Activated T-helper 2 cell treated with anti-CD3 and anti-CD28 coated beads, Interferon-gamma antibody, Interleukin-2, Interleukin-4, amounts not matched to agents 10 μg/mL and 5 μg/mL and 100 μg/mL, durations not matched to agents 14 hours and 24 hours and 36 hours (primary cell): ENCODE measurements at regions not wholly inside any gene's neighbourhood (a gene's known extent, or its start where the extent isn't known, plus 50 kb on each side); places are given as distances from the start of the nearest gene placed in this dataset.
A peak's percentile ranks its signal among the peaks of the same experiment; 100 is the strongest.
"Not testable (repeated sequence)": the region's sequence is repeated elsewhere in the genome, so short reads cannot be mapped to it uniquely, and the experiment has no call there.

ENCODE experiments used
- DNase-seq: peaks from one replicate; pipeline ENCODE4 v3.0.0; 2021; ENCODE audit warnings: low spot score
- H3K27ac Mint-ChIP-seq: one replicate; pipeline ENCODE4 v1.8.0; 2021; ENCODE audit warnings: mixed read lengths
- H3K27me3 Mint-ChIP-seq: one replicate; pipeline ENCODE4 v1.8.0; 2021; ENCODE audit warnings: low read depth, mixed read lengths
- H3K36me3 Mint-ChIP-seq: one replicate; pipeline ENCODE4 v1.8.0; 2021; ENCODE audit warnings: low read depth, mixed read lengths
- H3K4me1 Mint-ChIP-seq: one replicate; pipeline ENCODE4 v1.8.0; 2021; ENCODE audit warnings: low read depth, mixed read lengths
- H3K4me3 Mint-ChIP-seq: one replicate; pipeline ENCODE4 v1.8.0; 2021; ENCODE audit warnings: low read depth, mild to moderate bottlenecking, moderate library complexity, mixed read lengths
- H3K9me3 Mint-ChIP-seq: one replicate; pipeline ENCODE4 v1.8.0; 2021; ENCODE audit warnings: mixed read lengths
- intact Hi-C: fragments of 100-400 bp; cut with micrococcal nuclease; formaldehyde crosslinking; loops from one replicate; pipeline ENCODE4 v1.15.1; 2023

DNA sequence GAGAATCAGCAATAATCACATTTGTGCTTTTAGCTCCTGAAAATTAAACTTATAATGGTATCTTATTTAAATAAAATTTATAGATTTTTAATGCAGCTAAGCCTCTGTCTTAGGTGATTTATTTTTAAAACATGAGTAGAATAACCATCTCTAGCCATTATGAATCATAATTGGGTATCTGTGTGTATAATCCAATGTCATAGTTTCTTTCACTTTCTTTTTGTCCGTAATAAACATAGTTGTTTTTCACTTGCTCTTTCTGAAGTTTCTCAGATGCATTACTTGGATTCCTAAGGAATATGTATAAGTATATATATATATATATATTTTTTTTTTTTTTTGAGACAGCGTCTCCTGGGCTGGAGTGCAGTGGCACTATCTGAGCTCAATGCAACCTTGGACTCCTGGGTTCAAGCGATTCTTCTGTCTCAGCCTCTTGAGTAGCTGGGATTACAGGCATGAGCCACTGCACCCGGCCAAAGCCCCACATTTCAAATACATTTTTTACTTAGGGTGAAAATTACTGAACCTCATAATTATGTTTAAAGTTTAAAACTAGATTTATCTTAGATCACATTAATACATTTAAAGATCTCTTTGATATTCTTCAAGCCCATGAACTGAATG, 377.1 kb downstream of the PRDM9 start:
- Mint-ChIP-seq H3K27ac (no peak overlapping the region), H3K27me3 (no peaks in the 10 kb centered on the region), H3K9me3 (peaks cover 25% of the 10 kb centered on the region), H3K4me1 (no peaks in the 10 kb centered on the region), H3K36me3 (no peaks in the 10 kb centered on the region), H3K4me3 (no peak overlapping the region)
- DNase-seq = no peak
- intact Hi-C loops = no loop called here

DNA sequence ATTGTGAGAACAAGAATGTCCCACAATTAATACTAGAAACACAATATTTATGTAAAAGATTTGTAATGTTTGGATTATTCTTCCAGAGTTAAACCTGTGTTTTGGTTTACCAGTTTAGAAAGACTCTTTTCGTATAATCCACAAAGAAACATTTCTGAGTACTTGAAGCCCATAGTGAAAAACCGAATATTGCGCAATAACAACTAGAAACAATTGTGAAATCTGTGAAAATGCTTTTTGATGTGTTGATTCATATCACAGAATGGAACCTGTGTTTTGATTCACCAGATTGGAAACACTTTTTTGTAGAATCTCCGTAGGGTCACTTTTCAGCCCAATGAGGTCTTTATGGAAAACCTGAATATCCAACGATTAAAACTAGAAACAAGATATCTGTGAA, 386.2 kb downstream of the PRDM9 start:
- DNase-seq = no peak
- no peak overlapping the region for H3K4me3 Mint-ChIP-seq

DNA sequence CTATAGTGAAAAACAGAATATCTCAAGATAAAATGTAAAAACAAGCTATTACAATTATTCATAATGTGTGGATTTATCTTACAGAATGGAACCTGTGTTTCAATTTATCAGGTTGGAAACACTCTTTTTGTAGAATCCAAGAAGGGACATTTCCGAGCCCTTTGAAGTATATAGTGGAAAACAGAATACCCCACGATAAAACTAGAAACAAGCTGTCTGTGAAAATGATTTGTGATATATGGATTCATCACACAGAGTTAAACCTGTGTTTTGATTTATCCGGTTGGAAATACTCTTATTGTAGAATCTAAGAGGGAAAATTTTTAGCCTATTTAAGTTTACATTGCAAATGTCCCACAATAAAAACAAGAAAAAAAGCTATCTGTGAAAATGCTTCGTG, 388.2 kb downstream of the PRDM9 start:
- H3K27me3 Mint-ChIP-seq = no peaks in the 10 kb centered on the region
- intact Hi-C loops = no loop called here
- H3K4me3 Mint-ChIP-seq = no peak overlapping the region
- no peak overlapping the region for H3K27ac Mint-ChIP-seq
- no peaks in the 10 kb centered on the region for H3K4me1 Mint-ChIP-seq
- DNase-seq = no peak
- peaks cover 13% of the 10 kb centered on the region for H3K9me3 Mint-ChIP-seq
- H3K36me3 Mint-ChIP-seq = no peaks in the 10 kb centered on the region

More for the DNA sequence above, 386.2 kb downstream of the PRDM9 start:
- H3K27me3 Mint-ChIP-seq = no peaks in the 10 kb centered on the region
- intact Hi-C loops = no loop called here
- H3K36me3 Mint-ChIP-seq = no peaks in the 10 kb centered on the region
- H3K27ac Mint-ChIP-seq = no peak overlapping the region
- H3K4me1 Mint-ChIP-seq = no peaks in the 10 kb centered on the region
- peaks cover 13% of the 10 kb centered on the region for H3K9me3 Mint-ChIP-seq

- Mint-ChIP-seq H3K4me3 (no peak overlapping the region), H3K27ac (no peak overlapping the region), H3K4me1 (no peaks in the 10 kb centered on the region), H3K9me3 (peaks cover 33% of the 10 kb centered on the region), H3K36me3 (no peaks in the 10 kb centered on the region), H3K27me3 (no peaks in the 10 kb centered on the region)
- intact Hi-C loops = no loop called here
- no peak for DNase-seq
Measured at GRCh38 chr5:23930985-23931384, 423.6 kb downstream of the PRDM9 start.

GRCh38 chr5:23951261-23951928, 444.0 kb downstream of the PRDM9 start:
- H3K27me3 Mint-ChIP-seq, H3K36me3 Mint-ChIP-seq, H3K4me1 Mint-ChIP-seq, intact Hi-C loops, H3K27ac Mint-ChIP-seq: not testable (repeated sequence)
- peak; percentile 9 for DNase-seq
- H3K4me3 Mint-ChIP-seq = peak overlapping the region; percentile 54
- peaks cover 60% of the 10 kb centered on the region for H3K9me3 Mint-ChIP-seq

- intact Hi-C loops = no loop called here
- H3K4me1 Mint-ChIP-seq = no peaks in the 10 kb centered on the region
- no peak overlapping the region for H3K27ac Mint-ChIP-seq
- no peak for DNase-seq
- H3K9me3 Mint-ChIP-seq = peaks cover 33% of the 10 kb centered on the region
- no peak overlapping the region for H3K4me3 Mint-ChIP-seq
- no peaks in the 10 kb centered on the region for H3K27me3 Mint-ChIP-seq
- H3K36me3 Mint-ChIP-seq = no peaks in the 10 kb centered on the region
Measured at GRCh38 chr5:23963449-23963848, 456.0 kb downstream of the PRDM9 start.

- Mint-ChIP-seq H3K9me3 (peaks cover 59% of the 10 kb centered on the region), H3K27me3 (no peaks in the 10 kb centered on the region), H3K4me3 (no peak overlapping the region), H3K36me3 (no peaks in the 10 kb centered on the region), H3K4me1 (no peaks in the 10 kb centered on the region), H3K27ac (no peak overlapping the region)
- intact Hi-C loops = no loop called here
- no peak for DNase-seq
Measured at GRCh38 chr5:23977365-23977764, 470.0 kb downstream of the PRDM9 start.

- peaks cover 63% of the 10 kb centered on the region for H3K9me3 Mint-ChIP-seq
- no peaks in the 10 kb centered on the region for H3K27me3 Mint-ChIP-seq
- H3K27ac Mint-ChIP-seq = no peak overlapping the region
- intact Hi-C loops = no loop called here
- no peak overlapping the region for H3K4me3 Mint-ChIP-seq
- no peaks in the 10 kb centered on the region for H3K36me3 Mint-ChIP-seq
- no peak for DNase-seq
- H3K4me1 Mint-ChIP-seq = no peaks in the 10 kb centered on the region
Measured at GRCh38 chr5:23977997-23978396, 470.6 kb downstream of the PRDM9 start.

- no peak overlapping the region for H3K27ac Mint-ChIP-seq
- no peaks in the 10 kb centered on the region for H3K36me3 Mint-ChIP-seq
- intact Hi-C loops = no loop called here
- H3K27me3 Mint-ChIP-seq = no peaks in the 10 kb centered on the region
- H3K4me3 Mint-ChIP-seq = no peak overlapping the region
- no peaks in the 10 kb centered on the region for H3K4me1 Mint-ChIP-seq
- no peak for DNase-seq
- H3K9me3 Mint-ChIP-seq = peaks cover 44% of the 10 kb centered on the region
Measured at GRCh38 chr5:23991406-23991805, 484.0 kb downstream of the PRDM9 start.

DNA sequence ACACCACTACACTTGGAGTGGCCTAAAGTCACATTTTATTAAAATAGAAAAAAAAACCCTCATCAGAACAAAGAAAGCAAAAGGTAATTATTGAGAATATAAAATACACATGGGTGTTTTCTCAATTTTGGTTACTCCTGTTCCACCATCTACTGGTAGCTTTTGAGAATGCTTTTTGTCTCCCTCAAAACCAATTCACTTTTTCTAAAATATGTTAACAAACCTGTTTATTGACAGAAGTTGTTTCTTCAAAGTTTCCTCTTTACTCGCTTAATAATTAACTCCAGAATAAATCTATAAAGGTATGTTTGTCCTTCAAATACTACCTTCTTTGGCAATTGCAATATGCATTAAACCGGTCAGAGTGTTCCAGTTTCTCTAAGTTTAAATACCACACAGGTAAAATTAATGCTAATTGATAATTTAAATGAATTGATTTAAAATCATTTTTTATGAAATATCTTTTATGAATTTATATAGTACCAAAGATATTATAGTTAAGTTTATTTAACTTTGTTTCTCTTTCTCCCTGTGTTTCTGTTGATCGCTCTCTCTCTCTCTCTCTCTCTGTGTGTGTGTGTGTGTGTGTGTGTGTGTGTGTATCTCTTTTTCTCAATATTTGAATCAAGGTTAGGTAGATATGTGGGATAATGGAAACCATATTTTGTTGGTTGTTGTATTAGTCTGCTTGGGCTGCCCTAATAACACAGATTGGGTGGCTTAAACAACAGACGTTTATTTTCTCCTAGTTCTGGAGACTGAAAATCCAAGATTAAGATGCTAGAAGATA, 487.4 kb downstream of the PRDM9 start:
- no peaks in the 10 kb centered on the region for H3K4me1 Mint-ChIP-seq

DNA sequence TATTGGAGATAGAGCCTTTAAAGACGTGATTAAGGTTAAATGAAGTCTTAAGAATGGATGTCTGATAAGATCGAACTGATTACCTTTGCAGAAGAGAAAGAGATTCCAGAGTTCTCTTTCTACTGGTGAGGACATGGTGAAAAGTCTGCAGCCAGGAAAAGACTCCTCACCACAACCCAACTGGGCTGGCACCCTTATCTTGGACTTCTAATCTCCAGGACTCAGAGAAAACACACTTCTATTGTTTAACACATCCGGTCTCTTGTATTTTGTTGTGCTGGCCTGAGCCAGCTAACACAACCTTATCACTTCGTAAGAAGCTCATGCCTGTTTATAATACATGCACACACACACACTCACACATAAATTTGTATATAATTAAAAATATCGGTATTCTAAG, 489.1 kb downstream of the PRDM9 start:
- H3K27ac Mint-ChIP-seq = no peak overlapping the region
- intact Hi-C loops = no loop called here
- H3K4me3 Mint-ChIP-seq = no peak overlapping the region
- H3K4me1 Mint-ChIP-seq = no peaks in the 10 kb centered on the region
- peaks cover 47% of the 10 kb centered on the region for H3K9me3 Mint-ChIP-seq
- no peak for DNase-seq
- H3K27me3 Mint-ChIP-seq = no peaks in the 10 kb centered on the region
- no peaks in the 10 kb centered on the region for H3K36me3 Mint-ChIP-seq

More for the DNA sequence above, 487.4 kb downstream of the PRDM9 start:
- no peak overlapping the region for H3K4me3 Mint-ChIP-seq
- no peaks in the 10 kb centered on the region for H3K36me3 Mint-ChIP-seq
- intact Hi-C loops = no loop called here
- DNase-seq = no peak
- H3K9me3 Mint-ChIP-seq = peaks cover 47% of the 10 kb centered on the region
- no peaks in the 10 kb centered on the region for H3K27me3 Mint-ChIP-seq
- H3K27ac Mint-ChIP-seq = no peak overlapping the region

DNA sequence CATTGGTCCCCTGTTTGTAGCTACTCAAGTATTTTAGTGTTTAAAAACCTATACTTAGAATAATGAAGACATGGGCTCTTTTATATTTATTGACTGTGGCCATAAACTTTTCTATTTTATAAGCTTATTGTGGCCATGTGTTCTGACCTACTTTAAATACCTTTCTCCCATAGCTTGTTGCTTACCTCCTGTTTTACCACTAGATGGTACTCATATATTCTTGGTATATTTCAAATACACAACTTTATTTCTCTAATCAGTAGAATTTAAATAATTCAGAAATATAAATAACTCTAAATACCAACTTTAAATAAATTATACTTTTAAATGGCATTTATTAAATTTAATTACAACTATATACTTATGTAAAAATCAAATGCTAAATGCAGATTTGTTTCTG, 498.0 kb downstream of the PRDM9 start:
- intact Hi-C loops = no loop called here
- DNase-seq = no peak
- Mint-ChIP-seq H3K36me3 (no peaks in the 10 kb centered on the region), H3K27ac (no peak overlapping the region), H3K4me1 (no peaks in the 10 kb centered on the region), H3K9me3 (peaks cover 35% of the 10 kb centered on the region), H3K4me3 (no peak overlapping the region), H3K27me3 (no peaks in the 10 kb centered on the region)

- H3K27me3 Mint-ChIP-seq, H3K27ac Mint-ChIP-seq, H3K4me1 Mint-ChIP-seq, H3K36me3 Mint-ChIP-seq, DNase-seq, intact Hi-C loops, H3K4me3 Mint-ChIP-seq: not testable (repeated sequence)
- peaks cover 25% of the 10 kb centered on the region for H3K9me3 Mint-ChIP-seq
Measured at GRCh38 chr5:24017710-24018109, 510.3 kb downstream of the PRDM9 start.
